Prostate gland (tissue), 2 donors: ENCODE measurements at regions not wholly inside any gene's neighbourhood (a gene's known extent, or its start where the extent isn't known, plus 50 kb on each side); places are given as distances from the start of the nearest gene placed in this dataset.

Experiments
- POLR2AphosphoS5 ChIP-seq: sonication (generic); formaldehyde crosslinking; IDR thresholded peaks from one replicate; pipeline ENCODE4 v1.6.1; 2017; ENCODE audit warnings: antibody characterized with exemption
- TF ChIP-seq, protein P1 (sequence below), 4 experiments: fragments of 200-600 bp in 2 of 4; fragments of 450-650 bp in 2 of 4; sonication (generic) in 2 of 4; IDR thresholded peaks; 1 replicate in 3 of 4; 2 replicates in 1 of 4; pipeline ENCODE4 v1.5.1; 2016 to 2019; ENCODE audit warnings: antibody characterized with exemption in 4 of 4, mild to moderate bottlenecking in 2 of 4, moderate library complexity in 2 of 4

DNA sequence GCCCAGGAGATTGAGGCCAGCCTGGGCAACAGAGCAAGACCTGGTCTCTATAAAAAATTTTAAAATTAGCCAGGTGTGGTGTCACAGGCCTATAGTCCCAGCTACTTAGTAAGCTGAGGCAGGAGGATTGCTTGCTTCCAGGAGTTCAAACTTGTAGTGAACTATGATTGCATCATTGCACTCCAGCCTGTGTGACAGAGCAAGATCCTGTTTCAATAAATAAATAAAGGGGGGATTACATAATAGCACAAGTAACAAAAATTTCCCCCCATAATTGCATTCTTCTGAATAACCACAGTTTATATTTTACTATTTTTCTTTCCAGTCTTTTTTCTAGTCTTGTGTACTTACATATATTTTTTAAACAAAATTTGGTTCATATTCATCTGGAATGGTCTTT, 135.6 kb downstream of the CHIC2 start:
- TF ChIP-seq, protein P1, sequence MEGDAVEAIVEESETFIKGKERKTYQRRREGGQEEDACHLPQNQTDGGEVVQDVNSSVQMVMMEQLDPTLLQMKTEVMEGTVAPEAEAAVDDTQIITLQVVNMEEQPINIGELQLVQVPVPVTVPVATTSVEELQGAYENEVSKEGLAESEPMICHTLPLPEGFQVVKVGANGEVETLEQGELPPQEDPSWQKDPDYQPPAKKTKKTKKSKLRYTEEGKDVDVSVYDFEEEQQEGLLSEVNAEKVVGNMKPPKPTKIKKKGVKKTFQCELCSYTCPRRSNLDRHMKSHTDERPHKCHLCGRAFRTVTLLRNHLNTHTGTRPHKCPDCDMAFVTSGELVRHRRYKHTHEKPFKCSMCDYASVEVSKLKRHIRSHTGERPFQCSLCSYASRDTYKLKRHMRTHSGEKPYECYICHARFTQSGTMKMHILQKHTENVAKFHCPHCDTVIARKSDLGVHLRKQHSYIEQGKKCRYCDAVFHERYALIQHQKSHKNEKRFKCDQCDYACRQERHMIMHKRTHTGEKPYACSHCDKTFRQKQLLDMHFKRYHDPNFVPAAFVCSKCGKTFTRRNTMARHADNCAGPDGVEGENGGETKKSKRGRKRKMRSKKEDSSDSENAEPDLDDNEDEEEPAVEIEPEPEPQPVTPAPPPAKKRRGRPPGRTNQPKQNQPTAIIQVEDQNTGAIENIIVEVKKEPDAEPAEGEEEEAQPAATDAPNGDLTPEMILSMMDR (IDR thresholded peaks at IDR 0.05), result no peak
- TF ChIP-seq POLR2AphosphoS5, result no peak
